Adrenal gland (tissue), 9 donors: ENCODE measurements at regions not wholly inside any gene's neighbourhood (a gene's known extent, or its start where the extent isn't known, plus 50 kb on each side); places are given as distances from the start of the nearest gene placed in this dataset.
"Not testable (repeated sequence)": the region's sequence is repeated elsewhere in the genome, so short reads cannot be mapped to it uniquely, and the experiment has no call there.

Experiments used
- DNase-seq, 7 donors: peaks; one replicate each; pipeline ENCODE4 v3.0.0-alpha.2; 2019 to 2020
- H3K27ac ChIP-seq, 5 donors: fragments of 200-600 bp; sonication (generic) in 4 of 5; 1 replicate in 3 of 5; 2 replicates in 2 of 5; pipeline versions ENCODE4 v1.5.1 to v1.8.0; 2016 to 2020; ENCODE audit warnings: mild to moderate bottlenecking in 1 of 5
- H3K27me3 ChIP-seq: fragments of 200-600 bp; 2 replicates; pipeline ENCODE4 v1.8.0; 2021
- H3K36me3 ChIP-seq, 2 donors: fragments of 200-600 bp; replicated peaks in 1 of 2; 1 replicate in 1 of 2; 2 replicates in 1 of 2; pipeline versions ENCODE4 v1.5.1 to v1.8.0; 2018 to 2022
- H3K4me1 ChIP-seq, 2 donors: fragments of 200-600 bp; replicated peaks in 1 of 2; 1 replicate in 1 of 2; 2 replicates in 1 of 2; pipeline versions ENCODE4 v1.5.1 to v1.8.0; 2018 to 2021
- H3K4me3 ChIP-seq, 4 donors: fragments of 200-600 bp; sonication (generic) in 3 of 4; one replicate each; pipeline ENCODE4 v1.5.1; 2016 to 2018
- H3K9me3 ChIP-seq, 3 donors: fragments of 200-600 bp; sonication (generic) in 1 of 3; replicated peaks in 1 of 3; 1 replicate in 2 of 3; 2 replicates in 1 of 3; pipeline versions ENCODE4 v1.5.1 to v1.8.0; 2016 to 2021
- CTCF ChIP-seq, 6 experiments: fragments of 450-650 bp in 4 of 6; fragments of 200-600 bp in 2 of 6; sonication (generic) in 1 of 6; IDR thresholded peaks; 1 replicate in 5 of 6; 2 replicates in 1 of 6; pipeline versions ENCODE4 v1.5.1 to v1.8.0; 2016 to 2021; ENCODE audit warnings: antibody characterized with exemption in 6 of 6, mild to moderate bottlenecking in 2 of 6, moderate library complexity in 1 of 6
- POLR2A ChIP-seq, 2 donors: fragments of 450-650 bp; IDR thresholded peaks; one replicate each; pipeline ENCODE4 v1.6.1; 2017; ENCODE audit warnings: antibody characterized with exemption in 2 of 2, mild to moderate bottlenecking in 2 of 2, moderate library complexity in 1 of 2
- WGBS, 4 donors: extraction: QIAGEN DNeasy Blood & Tissue Kit in 2 of 4; methylation state at CpG; one replicate each; pipeline versions ENCODE4 v1.1.5 to v1.1.7; 2013 to 2017; 5-methylcytosine and 5-hydroxymethylcytosine counted together
- intact Hi-C, 2 donors: fragments of 100-400 bp; cut with DNase I; formaldehyde crosslinking; loops; one replicate each; pipeline versions ENCODE4 v1.14.1 to v1.15.0; 2022 to 2023
- donor health status: healthy with polysubstance abuse.
- donor health status: Bipolar disorder and iron deficiency.
- donor health status: DM: yes; HTN: yes; CAD: no.
- donor health status: DM: no; HTN: no; CAD: no.
- donor health status: DM: no; HTN: no; CAD: no.

GRCh38 chr2:105665480-105665879 lies 79.2 kb upstream of the NCK2 start:
- DNase-seq, result no peak
- Histone ChIP-seq H3K4me3 (no peak overlapping the region), H3K9me3 (peaks cover 0 to 7% (median 0%) of the 10 kb centered on the region in 3 donors), H3K4me1 (no peaks in the 10 kb centered on the region), H3K27ac (no peak overlapping the region), H3K27me3 (no peaks in the 10 kb centered on the region), H3K36me3 (no peaks in the 10 kb centered on the region)
- intact Hi-C loops, result no loop called here
- WGBS, 4 donors, result 89 to 100% (median 97%) methylated on average over 1 of the region's 1 CpG
- TF ChIP-seq CTCF (IDR thresholded peaks at IDR 0.05), result no peak
- TF ChIP-seq POLR2A (IDR thresholded peaks at IDR 0.05), result no peak

GRCh38 chr2:105660489-105660888 lies 84.2 kb upstream of the NCK2 start:
- Histone ChIP-seq H3K9me3 (peaks cover 0 to 7% (median 0%) of the 10 kb centered on the region in 3 donors), H3K27me3 (no peaks in the 10 kb centered on the region), H3K36me3 (no peaks in the 10 kb centered on the region), H3K27ac (no peak overlapping the region), H3K4me3 (no peak overlapping the region), H3K4me1 (no peaks in the 10 kb centered on the region)
- TF ChIP-seq POLR2A (IDR thresholded peaks at IDR 0.05) (no peak), CTCF (IDR thresholded peaks at IDR 0.05) (no peak)
- WGBS, 4 donors, result 79 to 88% (median 83%) methylated on average over 4 of the region's 4 CpGs
- no peak for DNase-seq
- intact Hi-C loops, result no loop called here

GRCh38 chr2:105655723-105656606 lies 88.7 kb upstream of the NCK2 start:
- H3K27ac ChIP-seq, H3K9me3 ChIP-seq, H3K27me3 ChIP-seq, intact Hi-C loops, H3K36me3 ChIP-seq, H3K4me3 ChIP-seq, DNase-seq, H3K4me1 ChIP-seq: not testable (repeated sequence)
- 92 to 96% (median 93%) methylated on average over 4 of the region's 4 CpGs for WGBS, 4 donors

DNA sequence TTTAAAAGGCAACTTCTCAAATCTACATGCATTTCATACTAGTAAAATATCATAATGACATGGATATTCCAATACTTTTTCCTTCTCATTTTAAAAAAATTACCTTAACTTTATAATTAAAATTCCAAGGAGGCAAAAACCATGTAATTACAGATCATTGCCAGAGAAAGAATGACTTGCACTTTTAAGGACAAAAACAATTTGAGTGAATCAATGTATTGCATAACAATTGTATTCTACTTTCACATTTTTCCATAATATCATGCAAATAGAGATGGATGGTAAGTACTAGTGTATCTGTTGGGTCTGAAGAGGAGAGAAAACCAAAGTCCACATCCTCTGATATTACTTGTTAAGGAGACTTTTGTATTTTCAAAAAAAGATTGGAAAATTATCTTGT lies 89.5 kb upstream of the NCK2 start:
- TF ChIP-seq CTCF (IDR thresholded peaks at IDR 0.05), result no peak
- TF ChIP-seq POLR2A (IDR thresholded peaks at IDR 0.05), result no peak
- Histone ChIP-seq H3K9me3 (no peaks in the 10 kb centered on the region), H3K36me3 (no peaks in the 10 kb centered on the region), H3K27me3 (no peaks in the 10 kb centered on the region), H3K4me1 (no peaks in the 10 kb centered on the region), H3K27ac (no peak overlapping the region), H3K4me3 (no peak overlapping the region)
- no peak for DNase-seq
- intact Hi-C loops, result no loop called here

DNA sequence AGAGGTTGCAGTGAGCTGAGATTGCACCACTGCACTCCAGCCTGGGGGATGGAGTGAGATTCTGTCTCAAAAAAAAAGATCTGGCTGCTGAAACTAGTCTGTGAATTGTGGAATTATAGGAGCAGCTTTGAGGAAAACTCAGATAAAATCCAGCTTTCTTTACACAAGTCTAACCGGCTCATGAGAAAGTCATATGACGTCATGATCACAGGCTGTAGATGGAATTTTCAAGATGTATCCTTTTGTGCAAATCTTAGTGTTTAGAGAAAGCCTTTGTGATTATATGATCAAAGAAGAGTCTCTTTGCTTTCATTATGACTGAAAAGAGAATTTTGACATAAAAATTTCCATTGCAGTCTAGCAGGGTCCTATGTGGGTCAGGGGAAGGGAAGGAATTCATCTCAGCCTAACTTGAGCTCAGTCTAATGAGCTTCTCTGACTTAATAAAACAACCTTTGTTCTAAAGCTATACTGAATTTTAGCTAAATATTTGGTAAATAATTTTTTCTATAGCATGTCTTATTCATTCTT lies 90.2 kb upstream of the NCK2 start:
- no peak for TF ChIP-seq POLR2A (IDR thresholded peaks at IDR 0.05)
- TF ChIP-seq CTCF (IDR thresholded peaks at IDR 0.05), result no peak
- no peak for DNase-seq
- intact Hi-C loops, result no loop called here
- WGBS, 4 donors, result 68 to 91% (median 77%) methylated on average over 2 of the region's 2 CpGs
- no peaks in the 10 kb centered on the region for H3K4me1 ChIP-seq
- no peaks in the 10 kb centered on the region for H3K36me3 ChIP-seq
- no peak overlapping the region for H3K27ac ChIP-seq
- H3K9me3 ChIP-seq, result no peaks in the 10 kb centered on the region
- no peak overlapping the region for H3K4me3 ChIP-seq
- no peaks in the 10 kb centered on the region for H3K27me3 ChIP-seq
